B cell (primary cell): ENCODE measurements at regions not wholly inside any gene's neighbourhood (a gene's known extent, or its start where the extent isn't known, plus 50 kb on each side); places are given as distances from the start of the nearest gene placed in this dataset.

Source experiments
- ATAC-seq: fragments of 200-7000 bp; cut with Tn5 transposase; one replicate; pipeline ENCODE4 v1.10.0; 2021; ENCODE audit warnings: low read depth, mild to moderate bottlenecking, moderate number of reproducible peaks, moderate library complexity
- CTCF ChIA-PET: fragments of 350-600 bp; sonication (Branson Sonifier 250); formaldehyde crosslinking; loops from one replicate; lab custom pipeline; 2021; ENCODE audit warnings: antibody characterized with exemption, inconsistent platforms; lab: Charles Lee
- POLR2A ChIA-PET: fragments of 350-600 bp; sonication (Branson Sonifier 250); formaldehyde crosslinking; loops from one replicate; lab custom pipeline; 2021; ENCODE audit warnings: antibody characterized with exemption; lab: Charles Lee
- DNase-seq: peaks from one replicate; pipeline ENCODE4 v3.0.0; 2013
- H2AFZ ChIP-seq: 2 replicates; pipeline ENCODE4 v1.6.1; 2012; ENCODE audit warnings: mild to moderate bottlenecking, low read depth, low read length; ENCODE audit not compliant: insufficient read depth, poor library complexity, severe bottlenecking
- H3K27ac ChIP-seq, 2 donors: 1 replicate in 1 of 2; 2 replicates in 1 of 2; pipeline ENCODE4 v1.5.1; 2012 to 2013; ENCODE audit warnings: low read length in 2 of 2, mild to moderate bottlenecking in 2 of 2, moderate library complexity in 1 of 2
- H3K27me3 ChIP-seq, 4 experiments: fragments of 200-600 bp in 1 of 4; sonication (generic) in 1 of 4; replicated peaks in 1 of 4; 1 replicate in 2 of 4; 2 replicates in 2 of 4; pipeline versions ENCODE4 v1.6.1 to v1.7.0; 2013 to 2016; ENCODE audit warnings: low read length in 3 of 4, mild to moderate bottlenecking in 2 of 4, mixed read lengths in 1 of 4, moderate library complexity in 1 of 4; ENCODE audit not compliant: insufficient read depth in 4 of 4, control insufficient read depth in 3 of 4; ENCODE audit errors: control extremely low read depth in 1 of 4
- H3K36me3 ChIP-seq, 2 experiments: replicated peaks in 1 of 2; 1 replicate in 1 of 2; 2 replicates in 1 of 2; pipeline versions ENCODE4 v1.6.1 to v1.7.1; 2013; ENCODE audit warnings: low read length in 1 of 2; ENCODE audit not compliant: insufficient read depth in 2 of 2, control insufficient read depth in 1 of 2; ENCODE audit errors: control extremely low read depth in 1 of 2, extremely low read depth in 1 of 2
- H3K4me1 ChIP-seq, 2 donors: fragments of 200-600 bp in 1 of 2; sonication (generic) in 1 of 2; 1 replicate in 1 of 2; 2 replicates in 1 of 2; pipeline versions ENCODE4 v1.5.1 to v1.6.1; 2013 to 2017; ENCODE audit warnings: low read length in 2 of 2; ENCODE audit not compliant: control insufficient read depth in 2 of 2, insufficient read depth in 2 of 2
- H3K4me2 ChIP-seq: replicated peaks from 2 replicates; pipeline ENCODE3; 2012; ENCODE audit warnings: mild to moderate bottlenecking, low read depth, low read length; ENCODE audit not compliant: poor library complexity, severe bottlenecking
- H3K4me3 ChIP-seq, 5 experiments: fragments of 200-600 bp in 1 of 5; sonication (generic) in 1 of 5; 1 replicate in 3 of 5; 2 replicates in 2 of 5; pipeline versions ENCODE4 v1.5.1 to v1.7.0; 2011 to 2016; ENCODE audit warnings: low read length in 4 of 5, mild to moderate bottlenecking in 4 of 5, low read depth in 2 of 5, control low read depth in 1 of 5, moderate library complexity in 1 of 5; ENCODE audit not compliant: insufficient read depth in 1 of 5; ENCODE audit errors: control extremely low read depth in 1 of 5, extremely low read depth in 1 of 5
- H3K79me2 ChIP-seq: fragments of 200-600 bp; sonication (generic); one replicate; pipeline ENCODE4 v1.6.0; 2016; ENCODE audit warnings: low read length; ENCODE audit not compliant: control insufficient read depth, insufficient read depth
- H3K9ac ChIP-seq: fragments of 200-600 bp; sonication (generic); 2 replicates; pipeline ENCODE4 v1.6.1; 2017; ENCODE audit warnings: mild to moderate bottlenecking, low read length, moderate library complexity
- H3K9me3 ChIP-seq, 3 donors: one replicate each; pipeline versions ENCODE4 v1.6.1 to v1.7.1; 2013; ENCODE audit warnings: low read length in 2 of 3; ENCODE audit not compliant: control insufficient read depth in 2 of 3, insufficient read depth in 1 of 3; ENCODE audit errors: control extremely low read depth in 1 of 3
- H4K20me1 ChIP-seq: 2 replicates; pipeline ENCODE4 v1.6.0; 2012; ENCODE audit warnings: mild to moderate bottlenecking, low read length; ENCODE audit not compliant: insufficient read depth, control insufficient read depth, poor library complexity, severe bottlenecking
- H3K27ac Mint-ChIP-seq: one replicate; pipeline ENCODE4 v1.8.0; 2021; ENCODE audit warnings: mixed read lengths
- H3K27me3 Mint-ChIP-seq: one replicate; pipeline ENCODE4 v1.8.0; 2021; ENCODE audit warnings: mixed read lengths
- H3K4me1 Mint-ChIP-seq: one replicate; pipeline ENCODE4 v1.8.0; 2021; ENCODE audit warnings: mixed read lengths
- H3K4me3 Mint-ChIP-seq: one replicate; pipeline ENCODE4 v1.8.0; 2021; ENCODE audit warnings: mixed read lengths
- H3K9me3 Mint-ChIP-seq: one replicate; pipeline ENCODE4 v1.8.0; 2022; ENCODE audit warnings: mixed read lengths; ENCODE audit not compliant: insufficient read depth
- EZH2 ChIP-seq: IDR thresholded peaks from 2 replicates; pipeline ENCODE4 v1.6.1; 2012; ENCODE audit warnings: borderline replicate concordance, low read depth, mild to moderate bottlenecking, moderate library complexity, low read length; ENCODE audit not compliant: insufficient read depth, poor library complexity, severe bottlenecking
- WGBS: methylation state at CpG from one replicate; pipeline ENCODE4 v1.1.5; 2013; ENCODE audit warnings: missing lambda C conversion rate; ENCODE audit not compliant: insufficient coverage; 5-methylcytosine and 5-hydroxymethylcytosine counted together
- intact Hi-C: fragments of 100-400 bp; cut with micrococcal nuclease; formaldehyde crosslinking; loops from one replicate; pipeline ENCODE4 v1.10.0; 2022
- TF ChIP-seq, protein P1 (sequence below): fragments of 200-600 bp; IDR thresholded peaks from one replicate; pipeline ENCODE4 v1.8.0; 2022; ENCODE audit warnings: antibody characterized with exemption, mild to moderate bottlenecking

DNA sequence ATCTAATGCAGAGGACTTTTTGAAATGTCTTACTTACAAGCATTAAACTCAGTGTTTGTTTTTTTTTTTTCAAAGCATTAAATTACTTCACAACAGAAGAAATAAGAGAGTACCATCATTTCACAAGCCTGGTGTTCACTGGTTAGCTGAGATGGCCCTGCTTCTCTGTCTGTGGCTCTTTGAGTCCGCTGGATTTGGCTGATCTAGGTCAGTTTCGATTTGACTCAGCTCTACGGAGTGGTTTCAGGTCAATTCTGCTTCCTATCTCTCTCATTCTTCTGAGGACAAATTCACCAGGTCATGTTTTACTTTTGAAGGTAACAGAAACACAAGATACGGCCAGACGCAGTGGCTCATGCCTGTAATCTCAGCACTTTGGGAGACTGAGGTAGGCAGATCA is 1066.1 kb downstream of the FLRT2 start:
- Histone ChIP-seq H2AFZ (no peak overlapping the region), H3K4me3 (no peak overlapping the region), H3K9ac (no peak overlapping the region), H3K4me1 (no peaks in the 10 kb centered on the region), H3K27ac (no peak overlapping the region), H3K79me2 (no peaks in the 10 kb centered on the region), H3K9me3 (peaks cover 0 to 3% (median 3%) of the 10 kb centered on the region in 3 donors), H3K4me2 (no peak overlapping the region), H3K27me3 (no peaks in the 10 kb centered on the region), H3K36me3 (no peaks in the 10 kb centered on the region), H4K20me1 (no peaks in the 10 kb centered on the region)
- CTCF ChIA-PET, result no interaction called here
- no peak for TF ChIP-seq EZH2
- TF ChIP-seq, protein P1, sequence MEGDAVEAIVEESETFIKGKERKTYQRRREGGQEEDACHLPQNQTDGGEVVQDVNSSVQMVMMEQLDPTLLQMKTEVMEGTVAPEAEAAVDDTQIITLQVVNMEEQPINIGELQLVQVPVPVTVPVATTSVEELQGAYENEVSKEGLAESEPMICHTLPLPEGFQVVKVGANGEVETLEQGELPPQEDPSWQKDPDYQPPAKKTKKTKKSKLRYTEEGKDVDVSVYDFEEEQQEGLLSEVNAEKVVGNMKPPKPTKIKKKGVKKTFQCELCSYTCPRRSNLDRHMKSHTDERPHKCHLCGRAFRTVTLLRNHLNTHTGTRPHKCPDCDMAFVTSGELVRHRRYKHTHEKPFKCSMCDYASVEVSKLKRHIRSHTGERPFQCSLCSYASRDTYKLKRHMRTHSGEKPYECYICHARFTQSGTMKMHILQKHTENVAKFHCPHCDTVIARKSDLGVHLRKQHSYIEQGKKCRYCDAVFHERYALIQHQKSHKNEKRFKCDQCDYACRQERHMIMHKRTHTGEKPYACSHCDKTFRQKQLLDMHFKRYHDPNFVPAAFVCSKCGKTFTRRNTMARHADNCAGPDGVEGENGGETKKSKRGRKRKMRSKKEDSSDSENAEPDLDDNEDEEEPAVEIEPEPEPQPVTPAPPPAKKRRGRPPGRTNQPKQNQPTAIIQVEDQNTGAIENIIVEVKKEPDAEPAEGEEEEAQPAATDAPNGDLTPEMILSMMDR, result no peak
- Mint-ChIP-seq H3K27ac (no peak overlapping the region), H3K4me3 (no peak overlapping the region), H3K9me3 (no peaks in the 10 kb centered on the region), H3K27me3 (no peaks in the 10 kb centered on the region), H3K4me1 (no peaks in the 10 kb centered on the region)
- WGBS, result 93% methylated on average over 5 of the region's 5 CpGs
- POLR2A ChIA-PET, result no interaction called here
- ATAC-seq (no peak), DNase-seq (no peak)
- intact Hi-C loops, result no loop called here

DNA sequence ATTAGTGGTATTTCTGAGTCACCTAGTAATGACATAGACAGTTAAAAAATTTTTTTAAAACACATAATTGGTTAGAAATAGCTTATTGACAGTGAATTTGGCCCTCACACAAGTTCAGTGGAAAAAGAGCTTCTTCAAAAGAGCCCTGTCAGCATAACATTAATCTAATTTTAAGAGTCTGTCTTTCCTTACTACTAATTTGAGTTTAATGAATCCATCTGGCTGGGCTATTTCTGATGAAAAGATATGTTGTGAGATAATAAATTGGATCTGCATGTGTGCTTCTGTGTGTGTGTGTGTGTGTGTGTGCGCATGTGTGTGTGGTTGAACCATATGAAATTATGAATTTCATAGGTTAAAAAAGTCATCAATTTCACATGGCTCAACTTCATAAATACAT is 1045.2 kb downstream of the FLRT2 start:
- DNase-seq, result no peak
- Mint-ChIP-seq H3K27me3 (no peaks in the 10 kb centered on the region), H3K9me3 (peaks cover 6% of the 10 kb centered on the region), H3K27ac (no peak overlapping the region), H3K4me3 (no peak overlapping the region), H3K4me1 (no peaks in the 10 kb centered on the region)
- Histone ChIP-seq H3K4me1 (no peaks in the 10 kb centered on the region), H3K27me3 (no peaks in the 10 kb centered on the region), H3K9me3 (peaks cover 0 to 9% (median 0%) of the 10 kb centered on the region in 3 donors), H3K4me2 (no peak overlapping the region), H3K27ac (no peak overlapping the region), H3K4me3 (no peak overlapping the region), H3K36me3 (no peaks in the 10 kb centered on the region), H3K9ac (no peak overlapping the region), H4K20me1 (no peaks in the 10 kb centered on the region), H3K79me2 (no peaks in the 10 kb centered on the region), H2AFZ (no peak overlapping the region)
- WGBS, result no CpG with 5 or more reads among the region's 1 CpG
- no peak for TF ChIP-seq EZH2
- TF ChIP-seq, protein P1, result no peak
- ATAC-seq, result no peak
- ChIA-PET POLR2A (no interaction called here), CTCF (no interaction called here)
- intact Hi-C loops, result no loop called here
